SIG-M5 treated with dmso at 0.1 percent for 504 hours (cell line): ENCODE measurements at regions not wholly inside any gene's neighbourhood (a gene's known extent, or its start where the extent isn't known, plus 50 kb on each side); places are given as distances from the start of the nearest gene placed in this dataset.

Experiments
- DNase-seq: peaks from one replicate; lab custom pipeline; 2025; ENCODE audit not compliant: unreplicated experiment; lab: John Stamatoyannopoulos, UW

GRCh38 chr6:148231572-148231971 lies 111.1 kb upstream of the SASH1 start:
- DNase-seq = no peak

- no peak for DNase-seq
Measured at GRCh38 chr6:148235446-148235845, 107.2 kb upstream of the SASH1 start.

- no peak for DNase-seq
Measured at GRCh38 chr6:148238713-148239112, 103.9 kb upstream of the SASH1 start.

- no peak for DNase-seq
Measured at GRCh38 chr6:148239215-148239614, 103.4 kb upstream of the SASH1 start.

- no peak for DNase-seq
Measured at GRCh38 chr6:148239801-148240460, 102.7 kb upstream of the SASH1 start.

GRCh38 chr6:148240461-148240840 lies 102.2 kb upstream of the SASH1 start:
- DNase-seq = no peak

GRCh38 chr6:148240861-148241477 lies 101.7 kb upstream of the SASH1 start:
- no peak for DNase-seq

- no peak for DNase-seq
Measured at GRCh38 chr6:148242180-148242579, 100.5 kb upstream of the SASH1 start.

- no peak for DNase-seq
Measured at GRCh38 chr6:148244217-148244935, 98.3 kb upstream of the SASH1 start.

- no peak for DNase-seq
Measured at GRCh38 chr6:148247386-148248063, 95.1 kb upstream of the SASH1 start.

- DNase-seq = no peak
Measured at GRCh38 chr6:148249160-148249559, 93.5 kb upstream of the SASH1 start.

GRCh38 chr6:148249679-148250375 lies 92.8 kb upstream of the SASH1 start:
- DNase-seq = no peak

GRCh38 chr6:148250975-148251685 lies 91.5 kb upstream of the SASH1 start:
- peak; percentile 56 for DNase-seq

GRCh38 chr6:148251891-148252290 lies 90.7 kb upstream of the SASH1 start:
- no peak for DNase-seq

- no peak for DNase-seq
Measured at GRCh38 chr6:148257810-148258209, 84.8 kb upstream of the SASH1 start.

- no peak for DNase-seq
Measured at GRCh38 chr6:148258868-148259267, 83.8 kb upstream of the SASH1 start.

GRCh38 chr6:148261470-148261869 lies 81.2 kb upstream of the SASH1 start:
- no peak for DNase-seq

GRCh38 chr6:148263010-148263409 lies 79.6 kb upstream of the SASH1 start:
- no peak for DNase-seq

- DNase-seq = no peak
Measured at GRCh38 chr6:148263961-148264360, 78.7 kb upstream of the SASH1 start.

GRCh38 chr6:148265054-148265453 lies 77.6 kb upstream of the SASH1 start:
- DNase-seq = no peak

GRCh38 chr6:148269386-148269785 lies 73.3 kb upstream of the SASH1 start:
- no peak for DNase-seq
